ENCODE measurements at regions not wholly inside any gene's neighbourhood (a gene's known extent, or its start where the extent isn't known, plus 50 kb on each side); places are given as distances from the start of the nearest gene placed in this dataset.

- TF ChIP-seq CTCF (IDR thresholded peaks at IDR 0.05; ENCODE audit: insufficient read depth, low read length): no peak
- TF ChIP-seq, protein P1, sequence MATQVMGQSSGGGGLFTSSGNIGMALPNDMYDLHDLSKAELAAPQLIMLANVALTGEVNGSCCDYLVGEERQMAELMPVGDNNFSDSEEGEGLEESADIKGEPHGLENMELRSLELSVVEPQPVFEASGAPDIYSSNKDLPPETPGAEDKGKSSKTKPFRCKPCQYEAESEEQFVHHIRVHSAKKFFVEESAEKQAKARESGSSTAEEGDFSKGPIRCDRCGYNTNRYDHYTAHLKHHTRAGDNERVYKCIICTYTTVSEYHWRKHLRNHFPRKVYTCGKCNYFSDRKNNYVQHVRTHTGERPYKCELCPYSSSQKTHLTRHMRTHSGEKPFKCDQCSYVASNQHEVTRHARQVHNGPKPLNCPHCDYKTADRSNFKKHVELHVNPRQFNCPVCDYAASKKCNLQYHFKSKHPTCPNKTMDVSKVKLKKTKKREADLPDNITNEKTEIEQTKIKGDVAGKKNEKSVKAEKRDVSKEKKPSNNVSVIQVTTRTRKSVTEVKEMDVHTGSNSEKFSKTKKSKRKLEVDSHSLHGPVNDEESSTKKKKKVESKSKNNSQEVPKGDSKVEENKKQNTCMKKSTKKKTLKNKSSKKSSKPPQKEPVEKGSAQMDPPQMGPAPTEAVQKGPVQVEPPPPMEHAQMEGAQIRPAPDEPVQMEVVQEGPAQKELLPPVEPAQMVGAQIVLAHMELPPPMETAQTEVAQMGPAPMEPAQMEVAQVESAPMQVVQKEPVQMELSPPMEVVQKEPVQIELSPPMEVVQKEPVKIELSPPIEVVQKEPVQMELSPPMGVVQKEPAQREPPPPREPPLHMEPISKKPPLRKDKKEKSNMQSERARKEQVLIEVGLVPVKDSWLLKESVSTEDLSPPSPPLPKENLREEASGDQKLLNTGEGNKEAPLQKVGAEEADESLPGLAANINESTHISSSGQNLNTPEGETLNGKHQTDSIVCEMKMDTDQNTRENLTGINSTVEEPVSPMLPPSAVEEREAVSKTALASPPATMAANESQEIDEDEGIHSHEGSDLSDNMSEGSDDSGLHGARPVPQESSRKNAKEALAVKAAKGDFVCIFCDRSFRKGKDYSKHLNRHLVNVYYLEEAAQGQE (IDR thresholded peaks at IDR 0.05; ENCODE audit: insufficient replicate concordance, low read depth): no peak
- TF ChIP-seq POLR2AphosphoS5 (IDR thresholded peaks at IDR 0.05; ENCODE audit: low read depth): no peak
- no peak for TF ChIP-seq SPI1 (IDR thresholded peaks at IDR 0.05; ENCODE audit: borderline replicate concordance, low read depth)
- TF ChIP-seq GABPA (IDR thresholded peaks at IDR 0.05; ENCODE audit: low read depth): no peak
Measured at GRCh38 chr2:77838441-77838840, 316.3 kb upstream of the LRRTM4 start.
